ENCODE measurements at regions not wholly inside any gene's neighbourhood (a gene's known extent, or its start where the extent isn't known, plus 50 kb on each side); places are given as distances from the start of the nearest gene placed in this dataset.
A peak's percentile ranks its signal among the peaks of the same experiment; 100 is the strongest.

GRCh38 chr6:137698636-137699030 lies 168.4 kb upstream of the TNFAIP3 start:
- Histone ChIP-seq H3K36me3 (ENCODE audit: control insufficient read depth, insufficient read depth, low read length) (no peaks in the 10 kb centered on the region), H3K4me1 (ENCODE audit: control insufficient read depth, insufficient read depth, low read length) (peaks cover 1% of the 10 kb centered on the region), H3K4me3 (ENCODE audit: low read length) (no peak overlapping the region), H3K27ac (ENCODE audit: low read length) (no peak overlapping the region), H3K9me3 (ENCODE audit: control insufficient read depth, insufficient read depth, low read length) (no peaks in the 10 kb centered on the region), H3K27me3 (ENCODE audit: control insufficient read depth, insufficient read depth, low read length) (no peaks in the 10 kb centered on the region)
- no CpG with 5 or more reads among the region's 3 CpGs for WGBS (ENCODE audit: insufficient coverage, insufficient read length)
- DNase-seq (ENCODE audit: low read depth, low spot score): no peak

DNA sequence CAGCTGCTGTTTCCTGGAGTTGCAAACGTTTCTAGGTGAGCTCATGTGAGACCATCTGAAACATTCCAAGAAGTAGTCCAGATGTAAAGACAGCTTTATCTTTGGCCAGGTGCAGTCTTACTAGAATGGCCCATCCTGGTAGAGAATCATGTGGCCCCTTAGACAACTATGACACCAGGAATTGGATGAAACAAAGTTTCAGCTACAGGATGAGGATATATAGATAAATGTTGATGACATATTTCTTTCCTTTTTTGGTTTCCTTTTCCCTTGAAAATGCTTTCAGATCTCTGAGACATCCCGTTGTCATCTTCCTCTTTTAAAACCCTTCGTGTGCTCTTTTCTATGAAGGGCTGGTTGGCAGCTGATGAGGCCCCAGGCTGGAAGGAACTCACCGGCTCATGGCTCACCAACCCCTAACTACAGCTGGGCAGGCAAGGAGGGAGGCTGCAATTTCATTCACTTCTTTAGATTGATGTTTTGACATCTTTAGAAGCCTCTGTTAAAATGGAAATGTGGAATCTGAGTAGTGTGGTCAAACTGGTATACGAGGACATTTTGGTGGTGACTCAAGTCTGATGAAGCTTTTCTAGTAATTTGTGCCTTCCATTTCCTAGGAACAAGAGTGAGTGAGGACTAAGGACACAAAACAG lies 167.9 kb upstream of the TNFAIP3 start:
- no peak for DNase-seq (ENCODE audit: low read depth, low spot score)
- peaks cover 1% of the 10 kb centered on the region for H3K4me1 ChIP-seq (ENCODE audit: control insufficient read depth, insufficient read depth, low read length)
- no peaks in the 10 kb centered on the region for H3K27me3 ChIP-seq (ENCODE audit: control insufficient read depth, insufficient read depth, low read length)
- no peaks in the 10 kb centered on the region for H3K36me3 ChIP-seq (ENCODE audit: control insufficient read depth, insufficient read depth, low read length)
- no CpG with 5 or more reads among the region's 5 CpGs for WGBS (ENCODE audit: insufficient coverage, insufficient read length)
- no peaks in the 10 kb centered on the region for H3K9me3 ChIP-seq (ENCODE audit: control insufficient read depth, insufficient read depth, low read length)
- no peak overlapping the region for H3K27ac ChIP-seq (ENCODE audit: low read length)
- H3K4me3 ChIP-seq (ENCODE audit: low read length): no peak overlapping the region

DNA sequence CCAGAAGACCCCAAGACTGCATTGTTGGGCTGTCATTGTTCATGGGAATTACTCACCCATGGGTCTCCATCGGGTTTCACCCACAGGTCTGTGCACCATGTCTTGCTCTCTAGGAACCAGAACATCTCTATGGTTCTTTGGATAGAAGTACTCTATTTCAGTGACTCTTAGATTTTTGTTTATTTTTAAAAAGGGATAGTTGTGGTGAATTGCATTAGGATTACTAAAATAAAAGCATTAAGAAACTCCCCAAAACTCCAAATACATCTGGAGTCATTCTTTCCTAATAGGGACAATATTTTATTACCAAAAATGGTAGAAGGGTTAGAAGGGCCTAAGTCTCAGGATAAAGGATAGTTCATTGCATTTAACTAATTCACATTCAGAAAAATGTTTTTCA lies 166.9 kb upstream of the TNFAIP3 start:
- no peak overlapping the region for H3K27ac ChIP-seq (ENCODE audit: low read length)
- no peaks in the 10 kb centered on the region for H3K27me3 ChIP-seq (ENCODE audit: control insufficient read depth, insufficient read depth, low read length)
- H3K4me3 ChIP-seq (ENCODE audit: low read length): no peak overlapping the region
- peaks cover 1% of the 10 kb centered on the region for H3K4me1 ChIP-seq (ENCODE audit: control insufficient read depth, insufficient read depth, low read length)
- no peaks in the 10 kb centered on the region for H3K9me3 ChIP-seq (ENCODE audit: control insufficient read depth, insufficient read depth, low read length)
- no peak for DNase-seq (ENCODE audit: low read depth, low spot score)
- WGBS (ENCODE audit: insufficient coverage, insufficient read length): no CpG with 5 or more reads among the region's 1 CpG
- no peaks in the 10 kb centered on the region for H3K36me3 ChIP-seq (ENCODE audit: control insufficient read depth, insufficient read depth, low read length)

GRCh38 chr6:137700751-137701477 lies 166.1 kb upstream of the TNFAIP3 start:
- Histone ChIP-seq H3K4me3 (ENCODE audit: low read length) (no peak overlapping the region), H3K27me3 (ENCODE audit: control insufficient read depth, insufficient read depth, low read length) (no peaks in the 10 kb centered on the region), H3K27ac (ENCODE audit: low read length) (no peak overlapping the region), H3K4me1 (ENCODE audit: control insufficient read depth, insufficient read depth, low read length) (no peaks in the 10 kb centered on the region; the same call in 1 of the 2 replicates), H3K9me3 (ENCODE audit: control insufficient read depth, insufficient read depth, low read length) (no peaks in the 10 kb centered on the region), H3K36me3 (ENCODE audit: control insufficient read depth, insufficient read depth, low read length) (no peaks in the 10 kb centered on the region)
- no peak for DNase-seq (ENCODE audit: low read depth, low spot score)
- no CpG with 5 or more reads among the region's 7 CpGs for WGBS (ENCODE audit: insufficient coverage, insufficient read length)

DNA sequence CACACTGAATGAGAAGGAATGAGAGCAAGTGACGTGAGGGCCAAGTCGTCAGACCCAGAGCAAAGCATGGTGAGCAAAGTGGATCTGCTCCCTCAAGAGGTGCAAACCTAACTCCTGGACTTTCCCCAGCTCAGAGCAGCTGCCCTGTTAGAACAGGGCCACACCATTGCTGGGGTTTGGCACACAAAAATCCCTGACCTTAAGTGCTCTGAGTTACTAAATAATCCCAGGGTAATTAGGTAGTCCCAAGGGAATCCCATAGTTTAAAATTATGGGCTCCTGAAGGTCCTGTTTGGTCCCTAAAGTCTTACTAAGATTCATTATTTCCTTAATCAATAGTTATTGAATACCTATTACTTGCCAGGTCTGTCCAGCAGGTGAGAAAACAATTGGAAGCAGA lies 165.1 kb upstream of the TNFAIP3 start:
- Histone ChIP-seq H3K27me3 (ENCODE audit: control insufficient read depth, insufficient read depth, low read length) (no peaks in the 10 kb centered on the region), H3K4me1 (ENCODE audit: control insufficient read depth, insufficient read depth, low read length) (no peaks in the 10 kb centered on the region; the same call in 1 of the 2 replicates), H3K36me3 (ENCODE audit: control insufficient read depth, insufficient read depth, low read length) (no peaks in the 10 kb centered on the region), H3K4me3 (ENCODE audit: low read length) (no peak overlapping the region), H3K27ac (ENCODE audit: low read length) (no peak overlapping the region), H3K9me3 (ENCODE audit: control insufficient read depth, insufficient read depth, low read length) (no peaks in the 10 kb centered on the region)
- no peak for DNase-seq (ENCODE audit: low read depth, low spot score)
- WGBS (ENCODE audit: insufficient coverage, insufficient read length): no CpG with 5 or more reads among the region's 2 CpGs

- no CpG with 5 or more reads among the region's 1 CpG for WGBS (ENCODE audit: insufficient coverage, insufficient read length)
- Histone ChIP-seq H3K4me3 (ENCODE audit: low read length) (no peak overlapping the region), H3K4me1 (ENCODE audit: control insufficient read depth, insufficient read depth, low read length) (no peaks in the 10 kb centered on the region), H3K27me3 (ENCODE audit: control insufficient read depth, insufficient read depth, low read length) (no peaks in the 10 kb centered on the region), H3K36me3 (ENCODE audit: control insufficient read depth, insufficient read depth, low read length) (no peaks in the 10 kb centered on the region), H3K27ac (ENCODE audit: low read length) (no peak overlapping the region), H3K9me3 (ENCODE audit: control insufficient read depth, insufficient read depth, low read length) (no peaks in the 10 kb centered on the region)
- no peak for DNase-seq (ENCODE audit: low read depth, low spot score)
These were observed 164.2 kb upstream of the TNFAIP3 start for GRCh38 chr6:137702791-137703424.

GRCh38 chr6:137704802-137705159 lies 162.3 kb upstream of the TNFAIP3 start:
- WGBS (ENCODE audit: insufficient coverage, insufficient read length): no CpG with 5 or more reads among the region's 5 CpGs
- no peaks in the 10 kb centered on the region for H3K4me1 ChIP-seq (ENCODE audit: control insufficient read depth, insufficient read depth, low read length)

GRCh38 chr6:137705160-137706082 lies 161.6 kb upstream of the TNFAIP3 start:
- peak; percentile 22 for DNase-seq (ENCODE audit: low read depth, low spot score)
- no CpG with 5 or more reads among the region's 11 CpGs for WGBS (ENCODE audit: insufficient coverage, insufficient read length)
- H3K4me1 ChIP-seq (ENCODE audit: control insufficient read depth, insufficient read depth, low read length): no peaks in the 10 kb centered on the region
- no peaks in the 10 kb centered on the region for H3K36me3 ChIP-seq (ENCODE audit: control insufficient read depth, insufficient read depth, low read length)
- no peak overlapping the region for H3K4me3 ChIP-seq (ENCODE audit: low read length)
- no peak overlapping the region for H3K27ac ChIP-seq (ENCODE audit: low read length)
- H3K9me3 ChIP-seq (ENCODE audit: control insufficient read depth, insufficient read depth, low read length): no peaks in the 10 kb centered on the region
- no peaks in the 10 kb centered on the region for H3K27me3 ChIP-seq (ENCODE audit: control insufficient read depth, insufficient read depth, low read length)

More at GRCh38 chr6:137704802-137705159, 162.3 kb upstream of the TNFAIP3 start:
- Histone ChIP-seq H3K9me3 (ENCODE audit: control insufficient read depth, insufficient read depth, low read length) (no peaks in the 10 kb centered on the region), H3K4me3 (ENCODE audit: low read length) (no peak overlapping the region), H3K27ac (ENCODE audit: low read length) (no peak overlapping the region), H3K36me3 (ENCODE audit: control insufficient read depth, insufficient read depth, low read length) (no peaks in the 10 kb centered on the region), H3K27me3 (ENCODE audit: control insufficient read depth, insufficient read depth, low read length) (no peaks in the 10 kb centered on the region)
- no peak for DNase-seq (ENCODE audit: low read depth, low spot score)

- no peak for DNase-seq (ENCODE audit: low read depth, low spot score)
- Histone ChIP-seq H3K27me3 (ENCODE audit: control insufficient read depth, insufficient read depth, low read length) (no peaks in the 10 kb centered on the region), H3K27ac (ENCODE audit: low read length) (no peak overlapping the region), H3K4me1 (ENCODE audit: control insufficient read depth, insufficient read depth, low read length) (no peaks in the 10 kb centered on the region), H3K4me3 (ENCODE audit: low read length) (no peak overlapping the region), H3K36me3 (ENCODE audit: control insufficient read depth, insufficient read depth, low read length) (no peaks in the 10 kb centered on the region), H3K9me3 (ENCODE audit: control insufficient read depth, insufficient read depth, low read length) (no peaks in the 10 kb centered on the region)
- WGBS (ENCODE audit: insufficient coverage, insufficient read length): no CpG with 5 or more reads among the region's 10 CpGs
These were observed 160.8 kb upstream of the TNFAIP3 start for GRCh38 chr6:137706083-137706750.

Data from iPS DF 6.9 (cell line).